Natural killer cell (primary cell): ENCODE measurements at regions not wholly inside any gene's neighbourhood (a gene's known extent, or its start where the extent isn't known, plus 50 kb on each side); places are given as distances from the start of the nearest gene placed in this dataset.

Source experiments
- ATAC-seq, 3 donors: fragments of 150-1000 bp in 2 of 3; fragments of 200-7000 bp in 1 of 3; cut with Tn5 transposase; 1 replicate in 1 of 3; 2 replicates in 2 of 3; pipeline ENCODE4 v1.10.0; 2021; ENCODE audit warnings: mild to moderate bottlenecking in 2 of 3, moderate library complexity in 2 of 3
- DNase-seq, 2 donors: peaks; one replicate each; pipeline versions ENCODE4 v3.0.0 to v3.0.0-alpha.2; 2013 to 2021; ENCODE audit warnings: mixed read lengths in 1 of 2
- H3K27ac ChIP-seq: one replicate; pipeline ENCODE4 v1.5.1; 2013; ENCODE audit warnings: mild to moderate bottlenecking, low read length
- H3K27me3 ChIP-seq: one replicate; pipeline ENCODE4 v1.6.1; 2013; ENCODE audit warnings: low read length; ENCODE audit not compliant: control insufficient read depth, insufficient read depth
- H3K36me3 ChIP-seq: one replicate; pipeline ENCODE4 v1.6.1; 2013; ENCODE audit warnings: low read length; ENCODE audit not compliant: control insufficient read depth, insufficient read depth
- H3K4me1 ChIP-seq: one replicate; pipeline ENCODE4 v1.6.1; 2013; ENCODE audit warnings: low read length; ENCODE audit not compliant: control insufficient read depth, insufficient read depth
- H3K4me3 ChIP-seq: one replicate; pipeline ENCODE4 v1.5.1; 2013; ENCODE audit warnings: low read length
- H3K9me3 ChIP-seq: one replicate; pipeline ENCODE4 v1.6.1; 2013; ENCODE audit warnings: low read length; ENCODE audit not compliant: control insufficient read depth, insufficient read depth
- H3K27ac Mint-ChIP-seq, 2 donors: one replicate each; pipeline ENCODE4 v1.8.0; 2022; ENCODE audit warnings: mild to moderate bottlenecking in 2 of 2, mixed read lengths in 2 of 2, moderate library complexity in 1 of 2
- H3K27me3 Mint-ChIP-seq, 2 donors: one replicate each; pipeline ENCODE4 v1.8.0; 2022; ENCODE audit warnings: low read depth in 2 of 2, mixed read lengths in 2 of 2
- H3K36me3 Mint-ChIP-seq: one replicate; pipeline ENCODE4 v1.8.0; 2022; ENCODE audit warnings: mixed read lengths
- H3K4me1 Mint-ChIP-seq, 2 donors: one replicate each; pipeline ENCODE4 v1.8.0; 2022; ENCODE audit warnings: mixed read lengths in 2 of 2
- H3K4me3 Mint-ChIP-seq: one replicate; pipeline ENCODE4 v1.8.0; 2022; ENCODE audit warnings: mild to moderate bottlenecking, moderate library complexity, mixed read lengths
- H3K9me3 Mint-ChIP-seq, 2 donors: one replicate each; pipeline ENCODE4 v1.8.0; 2022; ENCODE audit warnings: mixed read lengths in 2 of 2
- CTCF ChIP-seq: fragments of 200-600 bp; IDR thresholded peaks from one replicate; pipeline ENCODE4 v1.8.0; 2022; ENCODE audit warnings: antibody characterized with exemption
- WGBS: methylation state at CpG from one replicate; pipeline ENCODE4 v1.1.7; 2013; ENCODE audit warnings: missing lambda C conversion rate; ENCODE audit not compliant: insufficient coverage; 5-methylcytosine and 5-hydroxymethylcytosine counted together
- intact Hi-C: fragments of 100-400 bp; cut with micrococcal nuclease; formaldehyde crosslinking; loops from one replicate; pipeline ENCODE4 v1.14.2; 2022

DNA sequence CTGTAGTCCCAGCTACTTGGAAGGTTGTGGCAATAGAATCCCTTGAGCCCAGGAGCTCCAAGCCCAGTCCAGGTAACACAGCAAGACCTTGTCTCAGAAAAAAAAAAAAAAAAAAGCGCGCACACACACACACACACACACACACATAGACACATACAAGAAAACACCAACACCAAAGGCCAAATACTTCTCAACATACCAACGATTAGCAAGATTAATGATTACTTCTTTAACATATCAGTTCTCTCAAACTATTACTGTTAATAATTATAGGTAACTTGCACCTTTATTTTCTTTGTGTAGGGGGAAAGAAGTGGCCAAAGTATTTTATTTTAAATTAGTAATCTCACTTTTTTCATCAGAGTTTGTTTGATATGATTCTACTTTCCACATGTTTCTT is 289.5 kb upstream of the ADGRL2 start:
- no peaks in the 10 kb centered on the region for H3K27me3 ChIP-seq
- Mint-ChIP-seq H3K4me3 (no peak overlapping the region), H3K27me3 (no peaks in the 10 kb centered on the region), H3K27ac (no peak overlapping the region), H3K4me1 (no peaks in the 10 kb centered on the region), H3K9me3 (peaks cover 6 to 8% of the 10 kb centered on the region in 2 donors), H3K36me3 (no peaks in the 10 kb centered on the region)
- TF ChIP-seq CTCF, result no peak
- ATAC-seq, result no peak
- H3K36me3 ChIP-seq, result no peaks in the 10 kb centered on the region
- H3K4me1 ChIP-seq, result no peaks in the 10 kb centered on the region
- intact Hi-C loops, result no loop called here
- H3K27ac ChIP-seq, result no peak overlapping the region
- DNase-seq, result no peak
- no peak overlapping the region for H3K4me3 ChIP-seq
- no peaks in the 10 kb centered on the region for H3K9me3 ChIP-seq
- no CpG with 5 or more reads among the region's 3 CpGs for WGBS

GRCh38 chr1:81510701-81511100 is 290.0 kb upstream of the ADGRL2 start:
- no peaks in the 10 kb centered on the region for H3K36me3 ChIP-seq
- no peak overlapping the region for H3K27ac ChIP-seq
- intact Hi-C loops, result no loop called here
- H3K9me3 Mint-ChIP-seq, result peaks cover 4 to 10% of the 10 kb centered on the region in 2 donors
- H3K36me3 Mint-ChIP-seq, result no peaks in the 10 kb centered on the region
- no peak for DNase-seq
- H3K27me3 Mint-ChIP-seq, result no peaks in the 10 kb centered on the region
- WGBS, result 100% methylated on average over 2 of the region's 3 CpGs
- H3K4me3 Mint-ChIP-seq, result no peak overlapping the region
- H3K27me3 ChIP-seq, result no peaks in the 10 kb centered on the region
- no peak overlapping the region for H3K27ac Mint-ChIP-seq
- H3K4me1 ChIP-seq, result no peaks in the 10 kb centered on the region
- no peaks in the 10 kb centered on the region for H3K9me3 ChIP-seq
- no peak overlapping the region for H3K4me3 ChIP-seq
- no peak for ATAC-seq
- TF ChIP-seq CTCF, result no peak
- no peaks in the 10 kb centered on the region for H3K4me1 Mint-ChIP-seq

- DNase-seq (no peak), ATAC-seq (no peak)
- Mint-ChIP-seq H3K9me3 (peaks cover 4 to 8% of the 10 kb centered on the region in 2 donors), H3K4me3 (no peak overlapping the region), H3K36me3 (no peaks in the 10 kb centered on the region), H3K27me3 (no peaks in the 10 kb centered on the region), H3K4me1 (no peaks in the 10 kb centered on the region), H3K27ac (no peak overlapping the region)
- Histone ChIP-seq H3K27ac (no peak overlapping the region), H3K4me3 (no peak overlapping the region), H3K4me1 (no peaks in the 10 kb centered on the region), H3K36me3 (no peaks in the 10 kb centered on the region), H3K27me3 (no peaks in the 10 kb centered on the region), H3K9me3 (no peaks in the 10 kb centered on the region)
- TF ChIP-seq CTCF, result no peak
- intact Hi-C loops, result no loop called here
- 98% methylated on average over 5 of the region's 5 CpGs for WGBS
These were observed 291.1 kb upstream of the ADGRL2 start for GRCh38 chr1:81509594-81509993.

DNA sequence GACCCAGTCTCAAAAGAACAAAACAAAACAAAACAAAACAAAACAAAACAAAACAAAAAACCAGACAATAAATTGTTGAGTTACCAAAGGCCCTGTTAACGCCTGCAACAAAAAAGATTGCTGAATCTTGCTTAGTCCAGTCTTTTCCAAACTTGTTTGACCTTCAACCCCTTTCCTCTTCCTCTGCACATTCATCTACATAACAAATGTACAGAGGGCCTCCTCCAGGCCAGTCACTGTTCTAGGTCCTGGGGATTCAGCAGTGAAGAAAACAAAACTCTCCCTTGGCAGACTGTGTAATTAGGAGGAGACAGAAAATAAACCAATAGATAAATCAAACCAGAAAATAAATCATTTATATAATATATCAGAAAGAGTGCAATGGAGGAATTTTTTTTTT is 294.0 kb upstream of the ADGRL2 start:
- Histone ChIP-seq H3K4me3 (no peak overlapping the region), H3K27ac (no peak overlapping the region), H3K4me1 (no peaks in the 10 kb centered on the region), H3K9me3 (no peaks in the 10 kb centered on the region), H3K36me3 (no peaks in the 10 kb centered on the region), H3K27me3 (no peaks in the 10 kb centered on the region)
- no peak for TF ChIP-seq CTCF
- DNase-seq, result no peak
- 84% methylated on average over 1 of the region's 1 CpG for WGBS
- Mint-ChIP-seq H3K36me3 (no peaks in the 10 kb centered on the region), H3K27ac (no peak overlapping the region), H3K27me3 (no peaks in the 10 kb centered on the region), H3K4me1 (no peaks in the 10 kb centered on the region), H3K4me3 (no peak overlapping the region), H3K9me3 (peaks cover 4 to 8% of the 10 kb centered on the region in 2 donors)
- no peak for ATAC-seq
- intact Hi-C loops, result no loop called here
